C4-2B (cell line): ENCODE measurements at regions not wholly inside any gene's neighbourhood (a gene's known extent, or its start where the extent isn't known, plus 50 kb on each side); places are given as distances from the start of the nearest gene placed in this dataset.
"Not testable (repeated sequence)": the region's sequence is repeated elsewhere in the genome, so short reads cannot be mapped to it uniquely, and the experiment has no call there.

Source experiments
- H3K27ac ChIP-seq: fragments of 450-650 bp; 2 replicates; pipeline ENCODE4 v1.5.1; 2017
- CTCF ChIP-seq: fragments of 450-650 bp; conservative IDR thresholded peaks from 2 replicates; pipeline ENCODE4 v1.5.1; 2017; ENCODE audit warnings: mild to moderate bottlenecking
- ZFX ChIP-seq: fragments of 450-650 bp; IDR thresholded peaks from 2 replicates; pipeline ENCODE4 v1.6.1; 2017

- TF ChIP-seq ZFX (no peak), CTCF (no peak)
- no peak overlapping the region for H3K27ac ChIP-seq
These were observed 185.8 kb upstream of the IRX4 start for GRCh38 chr5:2068531-2068930.

GRCh38 chr5:2066373-2066772 is 183.6 kb upstream of the IRX4 start:
- H3K27ac ChIP-seq = no peak overlapping the region
- TF ChIP-seq CTCF (no peak), ZFX (no peak)

GRCh38 chr5:2063380-2063779 is 180.7 kb upstream of the IRX4 start:
- H3K27ac ChIP-seq = not testable (repeated sequence)

GRCh38 chr5:2052687-2053086 is 170.0 kb upstream of the IRX4 start:
- no peak for TF ChIP-seq ZFX
- no peak for TF ChIP-seq CTCF
- H3K27ac ChIP-seq = no peak overlapping the region

- TF ChIP-seq CTCF (no peak), ZFX (no peak)
- no peak overlapping the region for H3K27ac ChIP-seq
These were observed 167.2 kb upstream of the IRX4 start for GRCh38 chr5:2049876-2050275.

- TF ChIP-seq CTCF = no peak
- no peak for TF ChIP-seq ZFX
- no peak overlapping the region for H3K27ac ChIP-seq
These were observed 165.9 kb upstream of the IRX4 start for GRCh38 chr5:2048664-2049063.

GRCh38 chr5:2047341-2047927 is 164.7 kb upstream of the IRX4 start:
- H3K27ac ChIP-seq = no peak overlapping the region
- TF ChIP-seq CTCF (no peak), ZFX (no peak)

GRCh38 chr5:2044041-2044440 is 161.3 kb upstream of the IRX4 start:
- TF ChIP-seq CTCF = no peak
- TF ChIP-seq ZFX = no peak
- no peak overlapping the region for H3K27ac ChIP-seq
